K562 (cell line): ENCODE measurements at regions not wholly inside any gene's neighbourhood (a gene's known extent, or its start where the extent isn't known, plus 50 kb on each side); places are given as distances from the start of the nearest gene placed in this dataset.

Experiments used
- ATAC-seq: fragments of 200-7000 bp; cut with Tn5 transposase; 3 replicates; pipeline ENCODE4 v1.9.1; 2020; ENCODE audit warnings: moderate library complexity
- BruUV-seq: library from RNA; stranded (reverse); fragments of 400-500 nt; replicated peaks from 2 replicates; lab custom pipeline; 2021; lab: Mats Ljungman, UMichigan
- CTCF ChIA-PET: fragments of 300-600 bp; formaldehyde crosslinking; extraction: SDS; loops from one replicate; lab custom pipeline; 2021; ENCODE audit warnings: low intra/inter-chr PET ratio; lab: Yijun Ruan, JAX
- POLR2A ChIA-PET: fragments of 300-600, 350-650 bp; sonication (Branson Sonifier 250); formaldehyde crosslinking; extraction: SDS; loops from one replicate; lab custom pipeline; 2021; ENCODE audit warnings: antibody characterized with exemption, inconsistent platforms; lab: Yijun Ruan, JAX
- DNase-seq, 4 experiments: peaks; one replicate each; pipeline versions ENCODE4 v3.0.0 to v3.0.0-alpha.2; 2011 to 2018; ENCODE audit warnings: low spot score in 3 of 4, mixed read lengths in 3 of 4; ENCODE audit errors: extremely low read depth in 1 of 4
- FAIRE-seq: peaks from 2 replicates; lab custom pipeline; 2011; peaks lifted over from hg19 to GRCh38; lab: Jason Lieb, UNC
- H2AFZ ChIP-seq: 2 replicates; pipeline ENCODE4 v1.6.0; 2011; ENCODE audit warnings: low read depth, low read length, control low read depth, inconsistent platforms
- H3K27ac ChIP-seq: fragments of 200-600 bp; 3 replicates; pipeline ENCODE4 v1.8.0; 2011; ENCODE audit warnings: low read depth, mild to moderate bottlenecking, control low read depth, inconsistent platforms, low read length, moderate library complexity, mixed read lengths; ENCODE audit errors: extremely low read depth
- H3K27me3 ChIP-seq, 2 experiments: fragments of 300-600 bp in 1 of 2; 2 replicates in 1 of 2; 3 replicates in 1 of 2; pipeline versions ENCODE4 v1.6.0 to v1.8.0; 2011; ENCODE audit warnings: inconsistent platforms in 2 of 2, low read length in 2 of 2, mild to moderate bottlenecking in 1 of 2, mixed read lengths in 1 of 2, moderate library complexity in 1 of 2; ENCODE audit not compliant: control insufficient read depth in 2 of 2, insufficient read depth in 2 of 2
- H3K36me3 ChIP-seq: fragments of 300-600 bp; 3 replicates; pipeline ENCODE4 v1.8.0; 2011; ENCODE audit warnings: mild to moderate bottlenecking, low read length, inconsistent platforms; ENCODE audit not compliant: control insufficient read depth, insufficient read depth
- H3K4me1 ChIP-seq, 2 experiments: fragments of 200-600 bp in 1 of 2; replicated peaks in 1 of 2; 2 replicates in 1 of 2; 3 replicates in 1 of 2; pipeline versions ENCODE4 v1.5.1 to v1.8.0; 2011; ENCODE audit warnings: inconsistent platforms in 2 of 2, low read length in 2 of 2, mild to moderate bottlenecking in 1 of 2, mixed read lengths in 1 of 2, moderate library complexity in 1 of 2; ENCODE audit not compliant: control insufficient read depth in 2 of 2, insufficient read depth in 2 of 2
- H3K4me2 ChIP-seq: 2 replicates; pipeline ENCODE4 v1.6.1; 2011; ENCODE audit warnings: low read length, control low read depth, inconsistent platforms, mixed read lengths; ENCODE audit not compliant: insufficient read depth
- H3K4me3 ChIP-seq: fragments of 200-600 bp; sonication (generic), shearing (Covaris generic); 2 replicates; pipeline ENCODE4 v1.5.1; 2016; ENCODE audit warnings: control low read depth, inconsistent platforms
- H3K79me2 ChIP-seq: fragments of 200-600 bp; 3 replicates; pipeline ENCODE4 v1.8.0; 2011; ENCODE audit warnings: low read length, inconsistent platforms; ENCODE audit not compliant: control insufficient read depth, insufficient read depth
- H3K9ac ChIP-seq, 2 experiments: 2 replicates each; pipeline versions ENCODE4 v1.6.0 to v1.6.1; 2011; ENCODE audit warnings: low read depth in 2 of 2, low read length in 2 of 2, control low read depth in 1 of 2, inconsistent platforms in 1 of 2, mild to moderate bottlenecking in 1 of 2, mixed read lengths in 1 of 2; ENCODE audit not compliant: insufficient read depth in 1 of 2
- H3K9me1 ChIP-seq: one replicate; pipeline ENCODE4 v1.6.0; 2011; ENCODE audit warnings: inconsistent platforms, mild to moderate bottlenecking, low read length, moderate library complexity; ENCODE audit not compliant: control insufficient read depth, insufficient read depth
- H3K9me3 ChIP-seq: replicated peaks from 2 replicates; pipeline ENCODE4 v1.5.1; 2011; ENCODE audit warnings: low read depth, low read length, inconsistent platforms; ENCODE audit not compliant: control insufficient read depth, insufficient read depth
- H4K20me1 ChIP-seq: replicated peaks from 2 replicates; pipeline ENCODE4 v1.6.1; 2011; ENCODE audit warnings: low read length, inconsistent platforms, mixed read lengths; ENCODE audit not compliant: control insufficient read depth, insufficient read depth
- CAMTA2 ChIP-seq: fragments of 250-450 bp; sonication (Bioruptor Pico); conservative IDR thresholded peaks from 2 replicates; pipeline ENCODE4 v1.5.1; 2022
- DDX20 ChIP-seq: fragments of 450-650 bp; IDR thresholded peaks from 2 replicates; pipeline ENCODE4 v1.6.1; 2016; ENCODE audit warnings: missing genetic modification characterization, low read depth, mild to moderate bottlenecking, missing compliant biosample characterization, moderate library complexity
- EZH2 ChIP-seq: IDR thresholded peaks from 2 replicates; pipeline ENCODE4 v1.6.1; 2012; ENCODE audit warnings: low read depth, mild to moderate bottlenecking, inconsistent platforms, low read length, borderline replicate concordance
- HDAC6 ChIP-seq: IDR thresholded peaks from 2 replicates; pipeline ENCODE4 v1.6.1; 2012; ENCODE audit warnings: low read depth, mild to moderate bottlenecking, control low read depth, inconsistent platforms, low read length, moderate library complexity
- HMG20A ChIP-seq: fragments of 450-650 bp; formaldehyde crosslinking; conservative IDR thresholded peaks from 2 replicates; pipeline ENCODE4 v1.4.0; 2020; ENCODE audit warnings: mild to moderate bottlenecking, mixed read lengths
- MTA1 ChIP-seq: fragments of 450-650 bp; IDR thresholded peaks from 2 replicates; pipeline ENCODE4 v1.6.1; 2017; ENCODE audit warnings: borderline replicate concordance
- MTA3 ChIP-seq: fragments of 450-650 bp; formaldehyde crosslinking; IDR thresholded peaks from 2 replicates; pipeline ENCODE4 v1.6.1; 2017; ENCODE audit warnings: mild to moderate bottlenecking, borderline replicate concordance
- RAD21 ChIP-seq, 2 experiments: fragments of 250-450 bp in 1 of 2; fragments of 450-650 bp in 1 of 2; sonication (Bioruptor Pico) in 1 of 2; formaldehyde crosslinking in 1 of 2; IDR thresholded peaks in 1 of 2; conservative IDR thresholded peaks in 1 of 2; 2 replicates each; pipeline versions ENCODE4 v1.4.0 to v1.8.0; 2020 to 2022; ENCODE audit warnings: mild to moderate bottlenecking in 2 of 2, moderate library complexity in 1 of 2
- TARDBP ChIP-seq: fragments of 450-650 bp; IDR thresholded peaks from 2 replicates; pipeline ENCODE4 v1.6.1; 2016
- TEAD2 ChIP-seq: fragments of 450-650 bp; IDR thresholded peaks from 2 replicates; pipeline ENCODE4 v1.6.1; 2016; ENCODE audit warnings: missing genetic modification characterization, control low read depth, missing compliant biosample characterization
- ZBTB34 ChIP-seq: fragments of 250-450 bp; sonication (Bioruptor Pico); IDR thresholded peaks from 2 replicates; pipeline ENCODE4 v1.8.0; 2021; ENCODE audit warnings: mild to moderate bottlenecking, moderate library complexity
- ZKSCAN1 ChIP-seq: fragments of 150-350 bp; IDR thresholded peaks from 2 replicates; pipeline ENCODE4 v1.6.1; 2016; ENCODE audit warnings: low read depth, low read length
- ZNF668 ChIP-seq: fragments of 250-450 bp; sonication (Bioruptor Pico); IDR thresholded peaks from 2 replicates; pipeline ENCODE4 v1.8.0; 2022; ENCODE audit warnings: mild to moderate bottlenecking, inconsistent platforms
- ZNF766 ChIP-seq: fragments of 200-800 bp; sonication (Bioruptor generic); conservative IDR thresholded peaks from 2 replicates; pipeline ENCODE4 v1.6.1; 2016; ENCODE audit warnings: missing genetic modification characterization, missing compliant biosample characterization
- WGBS: fragments of 100-300 bp; shearing (Covaris generic); methylation state at CpG from one replicate; pipeline ENCODE4 v1.1.6; 2016; ENCODE audit warnings: low coverage, mixed read lengths; ENCODE audit not compliant: insufficient coverage; ENCODE audit errors: missing lambda C conversion rate; 5-methylcytosine and 5-hydroxymethylcytosine counted together
- in situ Hi-C: fragments of 300-500 bp; cut with MboI; formaldehyde crosslinking; loops from 4 replicates; pipeline ENCODE4 v1.15.0; 2018; ENCODE audit warnings: inconsistent platforms, mixed read lengths
- intact Hi-C: fragments of 100-400 bp; cut with micrococcal nuclease; formaldehyde crosslinking; loops from 2 replicates; pipeline ENCODE4 v1.14.2; 2022

- no peak for FAIRE-seq
- BruUV-seq = no TSS peak
- in situ Hi-C loops = no loop called here
These were observed 312.9 kb upstream of the RGMB start for GRCh38 chr5:98460536-98460935.

GRCh38 chr5:98461485-98461884, 312.0 kb upstream of the RGMB start:
- Histone ChIP-seq H3K9me3 (no peaks in the 10 kb centered on the region), H3K4me2 (no peak overlapping the region), H3K4me1 (no peaks in the 10 kb centered on the region), H3K4me3 (no peak overlapping the region), H3K9me1 (no peaks in the 10 kb centered on the region), H3K27me3 (no peaks in the 10 kb centered on the region), H2AFZ (no peak overlapping the region), H4K20me1 (no peaks in the 10 kb centered on the region), H3K27ac (no peak overlapping the region), H3K36me3 (no peaks in the 10 kb centered on the region), H3K9ac (no peak overlapping the region), H3K79me2 (no peaks in the 10 kb centered on the region)
- intact Hi-C loops = no loop called here
- FAIRE-seq = no peak
- ATAC-seq = no peak
- 5% methylated on average over 3 of the region's 3 CpGs for WGBS
- ChIA-PET POLR2A (no interaction called here), CTCF (no interaction called here)
- in situ Hi-C loops = no loop called here
- no peak for DNase-seq
- no TSS peak for BruUV-seq
- TF ChIP-seq MTA3 (no peak), TARDBP (no peak), EZH2 (no peak), HMG20A (CRISPR knock-in tag) (no peak), DDX20 (tag) (no peak), TEAD2 (tag) (no peak), ZBTB34 (CRISPR knock-in tag) (no peak), ZNF668 (CRISPR knock-in tag) (no peak), CAMTA2 (CRISPR knock-in tag) (no peak), HDAC6 (no peak), RAD21 (CRISPR knock-in tag; conservative IDR thresholded peaks at IDR 0.05 in 1 of 2, IDR thresholded peaks at IDR 0.05 in 1 of 2) (no peak)
- TF ChIP-seq, all 486 proteins: peak for 0

More at GRCh38 chr5:98460536-98460935, 312.9 kb upstream of the RGMB start:
- POLR2A ChIA-PET = no interaction called here
- H3K27me3 ChIP-seq = no peaks in the 10 kb centered on the region
- CTCF ChIA-PET = no interaction called here
- no peaks in the 10 kb centered on the region for H4K20me1 ChIP-seq
- H3K27ac ChIP-seq = no peak overlapping the region
- H3K9me1 ChIP-seq = no peaks in the 10 kb centered on the region
- H3K4me1 ChIP-seq = no peaks in the 10 kb centered on the region
- no peak overlapping the region for H2AFZ ChIP-seq
- 0% methylated on average over 1 of the region's 1 CpG for WGBS
- H3K9ac ChIP-seq = no peak overlapping the region
- TF ChIP-seq MTA1 (no peak), ZNF766 (CRISPR knock-in tag) (no peak), ZKSCAN1 (no peak)
- no peaks in the 10 kb centered on the region for H3K79me2 ChIP-seq
- intact Hi-C loops = no loop called here
- H3K9me3 ChIP-seq = no peaks in the 10 kb centered on the region
- H3K36me3 ChIP-seq = no peaks in the 10 kb centered on the region
- H3K4me3 ChIP-seq = no peak overlapping the region
- no peak overlapping the region for H3K4me2 ChIP-seq
- no peak for ATAC-seq
- no peak for DNase-seq
